MCF 10A (cell line): ENCODE measurements at regions not wholly inside any gene's neighbourhood (a gene's known extent, or its start where the extent isn't known, plus 50 kb on each side); places are given as distances from the start of the nearest gene placed in this dataset.

Source experiments
- BruUV-seq: library from RNA; stranded (reverse); fragments of 400-500 nt; replicated peaks from 2 replicates; lab custom pipeline; 2021; lab: Mats Ljungman, UMichigan
- CTCF ChIA-PET: fragments of 300-600 bp; sonication (Branson Sonifier 250); formaldehyde crosslinking; extraction: SDS; loops from one replicate; lab custom pipeline; 2021; ENCODE audit warnings: antibody characterized with exemption, inconsistent platforms; lab: Yijun Ruan, JAX
- POLR2A ChIA-PET: fragments of 300-600, 350-650 bp; sonication (Branson Sonifier 250); formaldehyde crosslinking; extraction: SDS; loops from one replicate; lab custom pipeline; 2020; ENCODE audit warnings: antibody characterized with exemption, inconsistent platforms; lab: Yijun Ruan, JAX
- DNase-seq: peaks from one replicate; pipeline ENCODE4 v3.0.0-alpha.2; 2018; ENCODE audit not compliant: unreplicated experiment
- H3K27ac Mint-ChIP-seq: one replicate; pipeline ENCODE4 v1.8.0; 2022; ENCODE audit warnings: mild to moderate bottlenecking, low read depth, mixed read lengths; ENCODE audit not compliant: unreplicated experiment
- H3K27me3 Mint-ChIP-seq: one replicate; pipeline ENCODE4 v1.8.0; 2022; ENCODE audit warnings: mixed read lengths; ENCODE audit not compliant: insufficient read depth, unreplicated experiment
- H3K36me3 Mint-ChIP-seq: one replicate; pipeline ENCODE4 v1.8.0; 2022; ENCODE audit warnings: mild to moderate bottlenecking, moderate library complexity, mixed read lengths; ENCODE audit not compliant: insufficient read depth, unreplicated experiment
- H3K4me1 Mint-ChIP-seq: one replicate; pipeline ENCODE4 v1.8.0; 2022; ENCODE audit warnings: mixed read lengths; ENCODE audit not compliant: insufficient read depth, unreplicated experiment
- H3K4me3 Mint-ChIP-seq: one replicate; pipeline ENCODE4 v1.8.0; 2022; ENCODE audit warnings: mild to moderate bottlenecking, moderate library complexity, mixed read lengths; ENCODE audit not compliant: unreplicated experiment
- H3K9me3 Mint-ChIP-seq: one replicate; pipeline ENCODE4 v1.8.0; 2022; ENCODE audit warnings: mixed read lengths; ENCODE audit not compliant: unreplicated experiment
- CTCF ChIP-seq: fragments of 200-600 bp; IDR thresholded peaks from one replicate; pipeline ENCODE4 v1.8.0; 2022; ENCODE audit warnings: antibody characterized with exemption, mild to moderate bottlenecking; ENCODE audit not compliant: unreplicated experiment
- intact Hi-C: fragments of 100-400 bp; cut with micrococcal nuclease; formaldehyde crosslinking; loops from 2 replicates; pipeline ENCODE4 v1.14.1; 2022

- no peak for DNase-seq
- ChIA-PET CTCF (no interaction called here), POLR2A (interaction anchor here (1.0 kb wide), 1 partner anchor 8 kb away, joined by 3 read pairs; no protein-coding TSS in a partner anchor)
- BruUV-seq = no TSS peak
- TF ChIP-seq CTCF = no peak
- Mint-ChIP-seq H3K4me1 (no peaks in the 10 kb centered on the region), H3K9me3 (no peaks in the 10 kb centered on the region), H3K27me3 (peaks cover 94% of the 10 kb centered on the region), H3K4me3 (no peak overlapping the region), H3K36me3 (no peaks in the 10 kb centered on the region), H3K27ac (no peak overlapping the region)
- intact Hi-C loops = no loop called here
Observed at GRCh38 chr3:164748626-164749025, 329.7 kb downstream of the SI start.

GRCh38 chr3:164741869-164742268 is 336.4 kb downstream of the SI start:
- Mint-ChIP-seq H3K4me3 (no peak overlapping the region), H3K36me3 (no peaks in the 10 kb centered on the region), H3K9me3 (no peaks in the 10 kb centered on the region), H3K4me1 (no peaks in the 10 kb centered on the region), H3K27ac (no peak overlapping the region), H3K27me3 (peaks cover 89% of the 10 kb centered on the region)
- DNase-seq = no peak
- no TSS peak for BruUV-seq
- ChIA-PET POLR2A (no interaction called here), CTCF (interaction anchor here (0.7 kb wide), 2 partner anchors 547 to 1027 kb away, joined by 3 to 4 read pairs; no protein-coding TSS in a partner anchor)
- TF ChIP-seq CTCF = no peak
- intact Hi-C loops = no loop called here

- Mint-ChIP-seq H3K4me3 (no peak overlapping the region), H3K4me1 (no peaks in the 10 kb centered on the region), H3K36me3 (no peaks in the 10 kb centered on the region), H3K27me3 (peaks cover 71% of the 10 kb centered on the region), H3K27ac (no peak overlapping the region), H3K9me3 (no peaks in the 10 kb centered on the region)
- intact Hi-C loops = no loop called here
- DNase-seq = no peak
- TF ChIP-seq CTCF = no peak
- no TSS peak for BruUV-seq
- POLR2A ChIA-PET = no interaction called here
- CTCF ChIA-PET = interaction anchor here (0.6 kb wide), 1 partner anchor 129 kb away, joined by 3 read pairs; no protein-coding TSS in a partner anchor
Observed at GRCh38 chr3:164737174-164737573, 341.1 kb downstream of the SI start.

- Mint-ChIP-seq H3K4me1 (no peaks in the 10 kb centered on the region), H3K27ac (no peak overlapping the region), H3K9me3 (no peaks in the 10 kb centered on the region), H3K27me3 (peaks cover 65% of the 10 kb centered on the region), H3K4me3 (no peak overlapping the region), H3K36me3 (no peaks in the 10 kb centered on the region)
- intact Hi-C loops = no loop called here
- no TSS peak for BruUV-seq
- TF ChIP-seq CTCF = no peak
- POLR2A ChIA-PET = no interaction called here
- CTCF ChIA-PET = interaction anchor here (0.7 kb wide), 1 partner anchor 475 kb away, joined by 4 read pairs; no protein-coding TSS in a partner anchor
- no peak for DNase-seq
Observed at GRCh38 chr3:164732166-164732565, 346.1 kb downstream of the SI start.
